MG63 (cell line): ENCODE measurements at regions not wholly inside any gene's neighbourhood (a gene's known extent, or its start where the extent isn't known, plus 50 kb on each side); places are given as distances from the start of the nearest gene placed in this dataset.
A peak's percentile ranks its signal among the peaks of the same experiment; 100 is the strongest.
"Not testable (repeated sequence)": the region's sequence is repeated elsewhere in the genome, so short reads cannot be mapped to it uniquely, and the experiment has no call there.

Experiments
- DNase-seq: peaks from one replicate; pipeline ENCODE4 v3.0.0-alpha.2; 2020
- H3K27me3 ChIP-seq: fragments of 250-450 bp; sonication (Bioruptor Pico); 2 replicates; pipeline ENCODE4 v1.5.1; 2020; ENCODE audit warnings: mild to moderate bottlenecking, moderate library complexity
- H3K36me3 ChIP-seq: fragments of 250-450 bp; sonication (Bioruptor Pico); 2 replicates; pipeline ENCODE4 v1.5.1; 2020; ENCODE audit warnings: mild to moderate bottlenecking, moderate library complexity
- H3K4me3 ChIP-seq: fragments of 250-450 bp; sonication (Bioruptor Pico); 2 replicates; pipeline ENCODE4 v1.5.1; 2020; ENCODE audit warnings: mild to moderate bottlenecking, moderate library complexity
- H3K9me3 ChIP-seq: fragments of 250-450 bp; sonication (Bioruptor Pico); 2 replicates; pipeline ENCODE4 v1.5.1; 2020; ENCODE audit warnings: mild to moderate bottlenecking, moderate library complexity

GRCh38 chrX:52261125-52261462 is 76.4 kb downstream of the MAGED4 start:
- no peaks in the 10 kb centered on the region for H3K27me3 ChIP-seq
- H3K36me3 ChIP-seq: no peaks in the 10 kb centered on the region
- H3K9me3 ChIP-seq: no peaks in the 10 kb centered on the region
- no peak for DNase-seq
- H3K4me3 ChIP-seq: peak overlapping the region; percentile 71

GRCh38 chrX:52261463-52262194 is 76.9 kb downstream of the MAGED4 start:
- H3K27me3 ChIP-seq: no peaks in the 10 kb centered on the region
- no peaks in the 10 kb centered on the region for H3K9me3 ChIP-seq
- no peaks in the 10 kb centered on the region for H3K36me3 ChIP-seq
- DNase-seq: peak; percentile 86
- peak overlapping the region; percentile 71 for H3K4me3 ChIP-seq

GRCh38 chrX:52262195-52262546 is 77.5 kb downstream of the MAGED4 start:
- no peak for DNase-seq
- no peaks in the 10 kb centered on the region for H3K27me3 ChIP-seq
- no peaks in the 10 kb centered on the region for H3K9me3 ChIP-seq
- no peaks in the 10 kb centered on the region for H3K36me3 ChIP-seq
- H3K4me3 ChIP-seq: peak overlapping the region; percentile 71

GRCh38 chrX:52263417-52263816 is 78.7 kb downstream of the MAGED4 start:
- Histone ChIP-seq H3K4me3 (no peak overlapping the region), H3K27me3 (no peaks in the 10 kb centered on the region), H3K36me3 (no peaks in the 10 kb centered on the region), H3K9me3 (no peaks in the 10 kb centered on the region)
- DNase-seq: no peak

- H3K4me3 ChIP-seq: no peak overlapping the region
- H3K9me3 ChIP-seq: no peaks in the 10 kb centered on the region
- no peak for DNase-seq
- no peaks in the 10 kb centered on the region for H3K27me3 ChIP-seq
- H3K36me3 ChIP-seq: no peaks in the 10 kb centered on the region
Measured at GRCh38 chrX:52265713-52266112, 81.0 kb downstream of the MAGED4 start.

- not testable (repeated sequence) for DNase-seq, H3K4me3 ChIP-seq, H3K36me3 ChIP-seq, H3K9me3 ChIP-seq, H3K27me3 ChIP-seq
Measured at GRCh38 chrX:52268502-52268901, 83.8 kb downstream of the MAGED4 start.

GRCh38 chrX:52270453-52271116 is 85.9 kb downstream of the MAGED4 start:
- H3K4me3 ChIP-seq: no peak overlapping the region
- H3K27me3 ChIP-seq: no peaks in the 10 kb centered on the region
- DNase-seq: no peak
- no peaks in the 10 kb centered on the region for H3K9me3 ChIP-seq
- H3K36me3 ChIP-seq: no peaks in the 10 kb centered on the region

GRCh38 chrX:52271206-52271605 is 86.5 kb downstream of the MAGED4 start:
- H3K36me3 ChIP-seq: no peaks in the 10 kb centered on the region
- H3K27me3 ChIP-seq: no peaks in the 10 kb centered on the region
- no peak overlapping the region for H3K4me3 ChIP-seq
- no peaks in the 10 kb centered on the region for H3K9me3 ChIP-seq
- no peak for DNase-seq

- Histone ChIP-seq H3K36me3 (no peaks in the 10 kb centered on the region), H3K9me3 (no peaks in the 10 kb centered on the region), H3K4me3 (no peak overlapping the region), H3K27me3 (no peaks in the 10 kb centered on the region)
- DNase-seq: no peak
Measured at GRCh38 chrX:52277666-52278065, 91.2 kb upstream of the XAGE2 start.

- Histone ChIP-seq H3K9me3 (no peaks in the 10 kb centered on the region), H3K4me3 (no peak overlapping the region), H3K27me3 (no peaks in the 10 kb centered on the region), H3K36me3 (no peaks in the 10 kb centered on the region)
- DNase-seq: no peak
Measured at GRCh38 chrX:52280812-52281211, 88.0 kb upstream of the XAGE2 start.

- H3K36me3 ChIP-seq: no peaks in the 10 kb centered on the region
- no peak for DNase-seq
- no peak overlapping the region for H3K4me3 ChIP-seq
- no peaks in the 10 kb centered on the region for H3K9me3 ChIP-seq
- no peaks in the 10 kb centered on the region for H3K27me3 ChIP-seq
Measured at GRCh38 chrX:52284865-52285264, 84.0 kb upstream of the XAGE2 start.

GRCh38 chrX:52298968-52299367 is 69.9 kb upstream of the XAGE2 start:
- H3K4me3 ChIP-seq, H3K27me3 ChIP-seq, H3K36me3 ChIP-seq, H3K9me3 ChIP-seq, DNase-seq: not testable (repeated sequence)

GRCh38 chrX:52308532-52308931 is 60.3 kb upstream of the XAGE2 start:
- DNase-seq, H3K9me3 ChIP-seq, H3K4me3 ChIP-seq, H3K27me3 ChIP-seq, H3K36me3 ChIP-seq: not testable (repeated sequence)
